ENCODE measurements at regions not wholly inside any gene's neighbourhood (a gene's known extent, or its start where the extent isn't known, plus 50 kb on each side); places are given as distances from the start of the nearest gene placed in this dataset.

- Histone ChIP-seq H3F3A (ENCODE audit: control insufficient read depth, insufficient read depth) (no peaks in the 10 kb centered on the region), H3K36me3 (ENCODE audit: control insufficient read depth, low read length) (no peaks in the 10 kb centered on the region), H3K4me1 (ENCODE audit: control insufficient read depth, low read length) (peaks cover 35% of the 10 kb centered on the region), H3K27me3 (ENCODE audit: control insufficient read depth, low read length) (no peaks in the 10 kb centered on the region), H3K79me2 (ENCODE audit: control insufficient read depth, low read length) (no peaks in the 10 kb centered on the region), H3K4me3 (ENCODE audit: low read length) (no peak overlapping the region), H3K9me3 (ENCODE audit: control insufficient read depth, insufficient read depth, low read length) (no peaks in the 10 kb centered on the region), H3K4me2 (ENCODE audit: low read length) (no peak overlapping the region), H4K20me1 (ENCODE audit: control insufficient read depth, insufficient read depth, low read depth, low read length) (no peaks in the 10 kb centered on the region), H3K27ac (ENCODE audit: low read depth, low read length) (no peak overlapping the region), H3K9me2 (replicated peaks; ENCODE audit: control insufficient read depth, low read length) (no peaks in the 10 kb centered on the region)
- TF ChIP-seq CTCF (IDR thresholded peaks at IDR 0.05; ENCODE audit: low read depth, low read length, poor library complexity, severe bottlenecking) = no peak
Observed at GRCh38 chr5:65075623-65076250, 307.0 kb downstream of the CWC27 start.

GRCh38 chr5:65076251-65076869, 307.6 kb downstream of the CWC27 start:
- TF ChIP-seq CTCF (IDR thresholded peaks at IDR 0.05; ENCODE audit: low read depth, low read length, poor library complexity, severe bottlenecking) (peak; percentile 58), EZH2phosphoT487 (IDR thresholded peaks at IDR 0.05; ENCODE audit: borderline replicate concordance, low read length) (no peak)
- H3K4me2 ChIP-seq (ENCODE audit: low read length) = no peak overlapping the region
- H3K4me1 ChIP-seq (ENCODE audit: control insufficient read depth, low read length) = peaks cover 32% of the 10 kb centered on the region
- H4K20me1 ChIP-seq (ENCODE audit: control insufficient read depth, insufficient read depth, low read depth, low read length) = no peaks in the 10 kb centered on the region
- H3K79me2 ChIP-seq (ENCODE audit: control insufficient read depth, low read length) = no peaks in the 10 kb centered on the region
- H3K9me3 ChIP-seq (ENCODE audit: control insufficient read depth, insufficient read depth, low read length) = no peaks in the 10 kb centered on the region
- no peak overlapping the region for H3K4me3 ChIP-seq (ENCODE audit: low read length)
- H3K9me2 ChIP-seq (replicated peaks; ENCODE audit: control insufficient read depth, low read length) = no peaks in the 10 kb centered on the region
- H3K27me3 ChIP-seq (ENCODE audit: control insufficient read depth, low read length) = no peaks in the 10 kb centered on the region
- no peaks in the 10 kb centered on the region for H3K36me3 ChIP-seq (ENCODE audit: control insufficient read depth, low read length)
- no peak overlapping the region for H3K27ac ChIP-seq (ENCODE audit: low read depth, low read length)
- no peaks in the 10 kb centered on the region for H3F3A ChIP-seq (ENCODE audit: control insufficient read depth, insufficient read depth)

- Histone ChIP-seq H4K20me1 (ENCODE audit: control insufficient read depth, insufficient read depth, low read depth, low read length) (no peaks in the 10 kb centered on the region), H3K4me3 (ENCODE audit: low read length) (no peak overlapping the region), H3K36me3 (ENCODE audit: control insufficient read depth, low read length) (no peaks in the 10 kb centered on the region), H3K4me2 (ENCODE audit: low read length) (no peak overlapping the region), H3K27ac (ENCODE audit: low read depth, low read length) (no peak overlapping the region), H3K4me1 (ENCODE audit: control insufficient read depth, low read length) (peaks cover 19% of the 10 kb centered on the region), H3K79me2 (ENCODE audit: control insufficient read depth, low read length) (no peaks in the 10 kb centered on the region), H3F3A (ENCODE audit: control insufficient read depth, insufficient read depth) (no peaks in the 10 kb centered on the region), H3K9me2 (replicated peaks; ENCODE audit: control insufficient read depth, low read length) (no peaks in the 10 kb centered on the region), H3K27me3 (ENCODE audit: control insufficient read depth, low read length) (no peaks in the 10 kb centered on the region), H3K9me3 (ENCODE audit: control insufficient read depth, insufficient read depth, low read length) (no peaks in the 10 kb centered on the region)
- TF ChIP-seq EZH2phosphoT487 (IDR thresholded peaks at IDR 0.05; ENCODE audit: borderline replicate concordance, low read length) (no peak), CTCF (IDR thresholded peaks at IDR 0.05; ENCODE audit: low read depth, low read length, poor library complexity, severe bottlenecking) (no peak)
Observed at GRCh38 chr5:65077653-65078052, 308.9 kb downstream of the CWC27 start.
